HEK293 (cell line): ENCODE measurements at regions not wholly inside any gene's neighbourhood (a gene's known extent, or its start where the extent isn't known, plus 50 kb on each side); places are given as distances from the start of the nearest gene placed in this dataset.

ENCODE experiments used
- CTCF ChIA-PET: fragments of 350-600 bp; formaldehyde crosslinking; extraction: SDS; loops from one replicate; lab custom pipeline; 2021; ENCODE audit warnings: antibody characterized with exemption; lab: Yijun Ruan, JAX
- POLR2A ChIA-PET: fragments of 300-600 bp; formaldehyde crosslinking; extraction: SDS; loops from one replicate; lab custom pipeline; 2020; ENCODE audit warnings: antibody characterized with exemption, inconsistent platforms; lab: Yijun Ruan, JAX
- H3K27ac ChIP-seq: fragments of 200-500 bp; sonication (Bioruptor generic); 2 replicates; pipeline ENCODE4 v1.5.1; 2014; ENCODE audit warnings: low read depth, low read length, control low read depth, inconsistent platforms; ENCODE audit errors: extremely low read depth
- H3K36me3 ChIP-seq, 2 experiments: fragments of 200-500 bp in 1 of 2; sonication (Bioruptor generic) in 1 of 2; 1 replicate in 1 of 2; 2 replicates in 1 of 2; pipeline ENCODE4 v1.5.1; 2014 to 2017; ENCODE audit warnings: inconsistent platforms in 2 of 2, low read length in 2 of 2; ENCODE audit not compliant: control insufficient read depth in 2 of 2, insufficient read depth in 1 of 2
- H3K4me1 ChIP-seq: fragments of 200-500 bp; sonication (Bioruptor generic); 2 replicates; pipeline ENCODE4 v1.5.1; 2014; ENCODE audit warnings: mild to moderate bottlenecking, low read length, inconsistent platforms; ENCODE audit not compliant: control insufficient read depth, insufficient read depth
- H3K4me3 ChIP-seq: 2 replicates; pipeline ENCODE4 v1.5.1; 2011; ENCODE audit warnings: low read depth, mild to moderate bottlenecking, control low read depth, low read length, moderate library complexity
- H3K9me3 ChIP-seq: fragments of 200-500 bp; sonication (Bioruptor generic); 2 replicates; pipeline ENCODE4 v1.5.1; 2014; ENCODE audit warnings: low read depth, low read length, inconsistent platforms; ENCODE audit not compliant: control insufficient read depth, insufficient read depth
- GLIS2 ChIP-seq: fragments of 450-650 bp; formaldehyde crosslinking; IDR thresholded peaks from 2 replicates; pipeline ENCODE4 v1.5.1; 2016; ENCODE audit warnings: missing biosample characterization, missing genetic modification characterization
- PRDM10 ChIP-seq: fragments of 450-650 bp; formaldehyde crosslinking; IDR thresholded peaks from 2 replicates; pipeline ENCODE4 v1.5.1; 2016; ENCODE audit warnings: missing biosample characterization, missing genetic modification characterization
- SP3 ChIP-seq: fragments of 450-650 bp; formaldehyde crosslinking; IDR thresholded peaks from 2 replicates; pipeline ENCODE4 v1.5.1; 2016; ENCODE audit warnings: missing biosample characterization, missing genetic modification characterization
- ZBTB26 ChIP-seq: fragments of 450-650 bp; formaldehyde crosslinking; optimal IDR thresholded peaks from 2 replicates; pipeline ENCODE3; 2016; ENCODE audit warnings: missing biosample characterization, mild to moderate bottlenecking, missing genetic modification characterization
- ZNF10 ChIP-seq: fragments of 450-650 bp; formaldehyde crosslinking; IDR thresholded peaks from 2 replicates; pipeline ENCODE4 v1.5.1; 2017; ENCODE audit warnings: missing biosample characterization, missing genetic modification characterization
- ZNF335 ChIP-seq: fragments of 450-650 bp; formaldehyde crosslinking; conservative IDR thresholded peaks from 2 replicates; pipeline ENCODE4 v1.5.1; 2016; ENCODE audit warnings: missing biosample characterization, missing genetic modification characterization
- ZNF426 ChIP-seq: fragments of 450-650 bp; formaldehyde crosslinking; IDR thresholded peaks from 2 replicates; pipeline ENCODE4 v1.5.1; 2017; ENCODE audit warnings: missing biosample characterization, missing genetic modification characterization, mild to moderate bottlenecking, inconsistent platforms, moderate library complexity
- ZNF488 ChIP-seq: fragments of 450-650 bp; formaldehyde crosslinking; IDR thresholded peaks from 2 replicates; pipeline ENCODE4 v1.5.1; 2016; ENCODE audit warnings: missing biosample characterization, missing genetic modification characterization
- ZNF501 ChIP-seq: fragments of 450-650 bp; formaldehyde crosslinking; IDR thresholded peaks from 2 replicates; pipeline ENCODE4 v1.5.1; 2016; ENCODE audit warnings: missing biosample characterization, missing genetic modification characterization
- ZNF513 ChIP-seq: fragments of 450-650 bp; IDR thresholded peaks from 2 replicates; pipeline ENCODE4 v1.5.1; 2018; ENCODE audit warnings: missing biosample characterization, missing genetic modification characterization
- ZNF514 ChIP-seq: fragments of 450-650 bp; formaldehyde crosslinking; IDR thresholded peaks from 2 replicates; pipeline ENCODE4 v1.5.1; 2016; ENCODE audit warnings: missing biosample characterization, missing genetic modification characterization
- ZNF792 ChIP-seq: fragments of 450-650 bp; formaldehyde crosslinking; IDR thresholded peaks from 2 replicates; pipeline ENCODE4 v1.5.1; 2016; ENCODE audit warnings: missing biosample characterization, missing genetic modification characterization
- ZSCAN18 ChIP-seq: fragments of 450-650 bp; formaldehyde crosslinking; IDR thresholded peaks from 2 replicates; pipeline ENCODE4 v1.5.1; 2016; ENCODE audit warnings: missing biosample characterization, missing genetic modification characterization

- Histone ChIP-seq H3K4me1 (peaks cover 8% of the 10 kb centered on the region; the same call in 1 of the 2 replicates), H3K27ac (no peak overlapping the region), H3K4me3 (no peak overlapping the region), H3K9me3 (no peaks in the 10 kb centered on the region), H3K36me3 (no peaks in the 10 kb centered on the region)
- TF ChIP-seq ZNF792 (tag by site-specific recombination) = no peak
- TF ChIP-seq ZNF514 (tag by site-specific recombination) = no peak
- TF ChIP-seq ZNF513 (tag by site-specific recombination) = no peak
- TF ChIP-seq ZNF426 (tag by site-specific recombination) = no peak
- TF ChIP-seq GLIS2 = no peak
- no peak for TF ChIP-seq ZNF488
- TF ChIP-seq SP3 (tag by site-specific recombination) = no peak
- no peak for TF ChIP-seq ZSCAN18 (tag by site-specific recombination)
- TF ChIP-seq ZNF10 (tag by site-specific recombination) = no peak
- no peak for TF ChIP-seq ZNF501 (tag by site-specific recombination)
- CTCF ChIA-PET = interaction anchor here (0.7 to 0.8 kb wide), 2 partner anchors 12 to 18 kb away, joined by 3 to 4 read pairs; no protein-coding TSS in a partner anchor
- POLR2A ChIA-PET = no interaction called here
Observed at GRCh38 chr1:83086986-83087512, 911.9 kb downstream of the TTLL7 start.

- Histone ChIP-seq H3K36me3 (no peaks in the 10 kb centered on the region), H3K27ac (no peak overlapping the region), H3K4me1 (peaks cover 8% of the 10 kb centered on the region; the same call in 1 of the 2 replicates), H3K4me3 (no peak overlapping the region), H3K9me3 (no peaks in the 10 kb centered on the region)
- no peak for TF ChIP-seq ZBTB26 (tag by site-specific recombination)
- TF ChIP-seq ZNF335 = peak; percentile 56; the same call in 1 of the 2 replicates
- peak; percentile 64 for TF ChIP-seq PRDM10 (tag by site-specific recombination)
- CTCF ChIA-PET = no interaction called here
- POLR2A ChIA-PET = no interaction called here
Observed at GRCh38 chr1:83086346-83086745, 912.6 kb downstream of the TTLL7 start.
